Osteocyte (in vitro differentiated cells): ENCODE measurements at regions not wholly inside any gene's neighbourhood (a gene's known extent, or its start where the extent isn't known, plus 50 kb on each side); places are given as distances from the start of the nearest gene placed in this dataset.

ENCODE experiments used
- DNase-seq: peaks from one replicate; pipeline ENCODE4 v3.0.0; 2021; ENCODE audit warnings: mixed read lengths; ENCODE audit not compliant: unreplicated experiment; ENCODE audit errors: extremely low spot score
- H3K27ac Mint-ChIP-seq: one replicate; pipeline ENCODE4 v1.8.0; 2021; ENCODE audit warnings: mild to moderate bottlenecking, mixed read lengths; ENCODE audit not compliant: unreplicated experiment
- H3K27me3 Mint-ChIP-seq: one replicate; pipeline ENCODE4 v1.8.0; 2021; ENCODE audit warnings: mixed read lengths; ENCODE audit not compliant: unreplicated experiment
- H3K36me3 Mint-ChIP-seq: one replicate; pipeline ENCODE4 v1.8.0; 2021; ENCODE audit warnings: mixed read lengths; ENCODE audit not compliant: unreplicated experiment
- H3K4me1 Mint-ChIP-seq: one replicate; pipeline ENCODE4 v1.8.0; 2021; ENCODE audit warnings: mixed read lengths; ENCODE audit not compliant: unreplicated experiment
- H3K4me3 Mint-ChIP-seq: one replicate; pipeline ENCODE4 v1.8.0; 2021; ENCODE audit warnings: mild to moderate bottlenecking, moderate library complexity, mixed read lengths; ENCODE audit not compliant: unreplicated experiment
- H3K9me3 Mint-ChIP-seq: one replicate; pipeline ENCODE4 v1.8.0; 2021; ENCODE audit warnings: mixed read lengths; ENCODE audit not compliant: unreplicated experiment
- TF ChIP-seq, protein P1 (sequence below): fragments of 200-600 bp; sonication (generic); IDR thresholded peaks from 2 replicates; pipeline ENCODE4 v1.5.0; 2021; ENCODE audit warnings: antibody characterized with exemption, mild to moderate bottlenecking, moderate library complexity

DNA sequence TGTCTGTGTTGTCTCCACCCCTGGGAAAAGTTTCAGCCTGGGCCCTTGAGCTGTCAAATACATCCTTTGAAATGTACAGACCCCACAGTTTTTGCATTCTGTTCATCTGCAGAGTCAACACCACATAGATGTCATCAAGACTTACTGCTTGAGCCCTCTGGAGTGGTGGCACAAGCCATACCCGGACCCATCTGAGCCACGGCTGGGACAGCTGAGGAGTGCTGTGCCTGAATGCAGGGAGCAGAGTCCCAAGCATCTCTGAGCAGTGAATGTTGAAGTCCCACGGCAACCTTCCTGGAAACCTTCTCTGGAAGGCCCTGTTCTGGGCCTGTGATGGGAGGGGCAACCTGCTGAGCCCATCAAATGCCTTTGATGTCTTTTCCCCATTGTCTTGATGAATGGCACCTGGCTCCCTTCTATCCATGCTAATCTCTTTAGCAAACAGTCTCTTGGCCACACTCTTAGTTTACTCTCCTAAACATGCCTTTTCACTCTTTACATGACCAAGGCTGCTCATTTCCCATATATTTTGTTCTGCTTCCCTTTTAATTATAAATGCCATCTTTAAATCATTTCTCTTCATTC is 92.5 kb downstream of the ATPSCKMT start:
- Mint-ChIP-seq H3K27ac (no peak overlapping the region), H3K36me3 (no peaks in the 10 kb centered on the region), H3K9me3 (no peaks in the 10 kb centered on the region), H3K27me3 (peaks cover 6% of the 10 kb centered on the region), H3K4me1 (no peaks in the 10 kb centered on the region), H3K4me3 (no peak overlapping the region)
- TF ChIP-seq, protein P1, sequence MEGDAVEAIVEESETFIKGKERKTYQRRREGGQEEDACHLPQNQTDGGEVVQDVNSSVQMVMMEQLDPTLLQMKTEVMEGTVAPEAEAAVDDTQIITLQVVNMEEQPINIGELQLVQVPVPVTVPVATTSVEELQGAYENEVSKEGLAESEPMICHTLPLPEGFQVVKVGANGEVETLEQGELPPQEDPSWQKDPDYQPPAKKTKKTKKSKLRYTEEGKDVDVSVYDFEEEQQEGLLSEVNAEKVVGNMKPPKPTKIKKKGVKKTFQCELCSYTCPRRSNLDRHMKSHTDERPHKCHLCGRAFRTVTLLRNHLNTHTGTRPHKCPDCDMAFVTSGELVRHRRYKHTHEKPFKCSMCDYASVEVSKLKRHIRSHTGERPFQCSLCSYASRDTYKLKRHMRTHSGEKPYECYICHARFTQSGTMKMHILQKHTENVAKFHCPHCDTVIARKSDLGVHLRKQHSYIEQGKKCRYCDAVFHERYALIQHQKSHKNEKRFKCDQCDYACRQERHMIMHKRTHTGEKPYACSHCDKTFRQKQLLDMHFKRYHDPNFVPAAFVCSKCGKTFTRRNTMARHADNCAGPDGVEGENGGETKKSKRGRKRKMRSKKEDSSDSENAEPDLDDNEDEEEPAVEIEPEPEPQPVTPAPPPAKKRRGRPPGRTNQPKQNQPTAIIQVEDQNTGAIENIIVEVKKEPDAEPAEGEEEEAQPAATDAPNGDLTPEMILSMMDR = no peak
- no peak for DNase-seq

DNA sequence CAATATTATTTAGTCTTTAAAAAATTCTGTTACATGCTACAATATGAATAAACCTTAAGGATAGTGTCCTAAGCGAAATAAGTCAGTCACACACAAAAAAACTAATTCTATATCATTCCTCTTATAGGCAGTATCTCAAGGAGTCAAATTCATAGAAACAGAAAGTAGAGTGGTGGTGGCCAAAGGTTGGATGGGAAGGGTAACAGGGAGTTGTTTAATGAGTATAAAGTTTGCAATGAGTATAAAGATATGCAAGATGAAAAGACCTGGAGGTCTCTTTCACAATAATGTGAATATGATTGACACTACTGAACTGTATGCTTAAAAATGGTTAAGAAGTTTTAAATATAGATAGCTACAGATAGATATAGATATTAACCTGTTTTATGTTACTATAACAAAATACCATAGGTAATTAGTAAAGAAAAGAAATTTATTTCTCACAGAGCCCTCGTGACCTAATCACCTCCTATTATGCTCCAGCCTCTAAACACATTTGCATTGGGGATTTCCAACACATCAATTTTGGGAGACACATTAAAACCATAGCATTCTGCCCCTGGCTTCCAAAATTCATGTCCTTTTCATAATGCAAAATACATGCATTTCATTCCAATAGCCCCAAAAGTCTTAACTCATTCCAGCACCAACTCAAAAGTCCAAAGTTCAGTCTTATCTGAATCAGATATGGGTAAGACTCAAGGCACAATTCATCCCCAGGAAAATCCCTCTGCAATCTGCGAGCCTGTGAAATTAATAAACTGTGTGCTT is 93.6 kb downstream of the ATPSCKMT start:
- Mint-ChIP-seq H3K4me1 (no peaks in the 10 kb centered on the region), H3K4me3 (no peak overlapping the region), H3K27ac (no peak overlapping the region), H3K36me3 (no peaks in the 10 kb centered on the region), H3K27me3 (peaks cover 2% of the 10 kb centered on the region), H3K9me3 (no peaks in the 10 kb centered on the region)
- DNase-seq = no peak
- TF ChIP-seq, protein P1 = no peak

DNA sequence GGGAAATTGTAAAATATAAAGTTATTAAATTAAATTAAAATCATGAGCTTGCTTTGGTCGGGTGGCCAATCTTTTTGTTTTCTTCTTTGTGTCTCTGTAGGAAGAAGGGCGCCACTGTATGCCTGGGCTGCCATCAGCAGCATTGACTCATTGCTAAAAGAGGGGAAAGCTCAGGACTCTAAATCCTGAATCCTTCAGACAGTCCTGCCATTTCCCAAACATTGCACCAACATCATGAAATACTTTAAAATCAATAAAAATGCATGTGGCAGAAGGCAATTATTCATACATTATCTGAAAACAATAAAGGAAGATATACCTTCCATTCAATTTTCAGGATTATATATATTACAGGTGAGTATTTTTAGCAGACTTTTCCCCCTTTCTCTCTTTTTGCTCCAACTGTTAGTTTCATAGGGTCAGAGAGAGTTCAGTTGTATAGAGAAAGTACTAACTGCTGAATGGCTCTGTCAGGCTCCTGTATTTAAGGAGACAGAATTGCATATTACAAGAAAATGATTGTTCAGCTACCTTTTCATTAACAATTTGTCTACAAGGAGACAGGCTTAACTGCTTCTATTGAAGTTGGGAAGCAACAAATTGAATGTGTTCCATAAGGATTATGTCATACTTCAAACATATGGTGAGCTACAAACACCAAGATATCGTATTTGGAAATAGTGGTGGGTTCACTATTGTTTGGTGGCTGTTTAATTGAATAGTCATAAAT is 95.7 kb downstream of the ATPSCKMT start:
- no peak overlapping the region for H3K4me3 Mint-ChIP-seq
- DNase-seq = no peak
- TF ChIP-seq, protein P1 = no peak
- H3K27ac Mint-ChIP-seq = no peak overlapping the region
- H3K4me1 Mint-ChIP-seq = no peaks in the 10 kb centered on the region
- H3K36me3 Mint-ChIP-seq = no peaks in the 10 kb centered on the region
- H3K9me3 Mint-ChIP-seq = no peaks in the 10 kb centered on the region
- peaks cover 4% of the 10 kb centered on the region for H3K27me3 Mint-ChIP-seq

DNA sequence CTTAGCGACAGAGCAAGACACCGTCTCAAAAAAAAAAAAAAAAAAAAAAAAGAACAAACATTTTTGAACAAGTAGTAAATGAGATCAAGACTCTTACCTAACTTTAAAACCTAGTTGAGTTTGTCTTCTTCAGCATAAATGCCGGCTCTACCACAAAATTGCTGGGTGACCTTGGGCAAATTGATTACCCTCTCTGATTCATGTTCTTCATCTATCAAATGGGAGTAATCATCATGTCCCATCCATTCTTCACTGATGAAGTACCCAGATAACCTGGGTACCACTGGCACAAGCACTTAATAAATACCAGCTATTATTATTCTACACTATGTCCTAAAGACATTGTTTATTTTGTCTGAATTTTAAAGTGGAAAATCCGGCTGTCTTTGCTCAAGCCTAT is 96.3 kb downstream of the ATPSCKMT start:
- no peak for DNase-seq
- H3K4me1 Mint-ChIP-seq = no peaks in the 10 kb centered on the region
- TF ChIP-seq, protein P1 = no peak

DNA sequence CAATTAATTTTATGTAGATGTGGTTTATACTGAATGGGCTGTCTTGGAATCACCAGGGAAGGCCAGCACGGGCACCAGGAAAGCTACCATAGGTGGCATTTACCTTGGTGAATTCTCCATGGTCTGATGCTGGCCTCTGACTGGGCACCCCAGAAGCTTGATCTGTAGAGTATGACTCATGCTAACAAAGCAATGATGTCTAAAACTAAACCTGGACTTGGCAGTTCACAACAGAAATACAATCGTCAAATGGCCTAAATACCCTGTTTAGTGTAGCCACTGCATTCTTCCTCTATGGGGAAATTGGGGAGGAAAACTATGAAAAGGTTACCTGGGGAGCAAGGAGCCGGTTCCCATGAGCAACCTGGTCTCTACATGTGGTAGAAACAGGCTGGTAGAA is 98.0 kb downstream of the ATPSCKMT start:
- H3K27me3 Mint-ChIP-seq = peaks cover 8% of the 10 kb centered on the region
- no peaks in the 10 kb centered on the region for H3K9me3 Mint-ChIP-seq
- no peaks in the 10 kb centered on the region for H3K4me1 Mint-ChIP-seq
- no peak overlapping the region for H3K4me3 Mint-ChIP-seq
- DNase-seq = no peak
- TF ChIP-seq, protein P1 = no peak
- H3K36me3 Mint-ChIP-seq = no peaks in the 10 kb centered on the region
- no peak overlapping the region for H3K27ac Mint-ChIP-seq

More for the DNA sequence above, 96.3 kb downstream of the ATPSCKMT start:
- Mint-ChIP-seq H3K9me3 (no peaks in the 10 kb centered on the region), H3K4me3 (no peak overlapping the region), H3K27ac (no peak overlapping the region), H3K36me3 (no peaks in the 10 kb centered on the region), H3K27me3 (peaks cover 4% of the 10 kb centered on the region)
